PC-3 (cell line): ENCODE measurements at regions not wholly inside any gene's neighbourhood (a gene's known extent, or its start where the extent isn't known, plus 50 kb on each side); places are given as distances from the start of the nearest gene placed in this dataset.

Experiments
- ATAC-seq: fragments of 200-7000 bp; cut with Tn5 transposase; 2 replicates; pipeline ENCODE4 v1.9.1; 2020; ENCODE audit warnings: mild to moderate bottlenecking, moderate library complexity
- BruUV-seq: library from RNA; stranded (reverse); fragments of 400-500 nt; replicated peaks from 2 replicates; lab custom pipeline; 2021; lab: Mats Ljungman, UMichigan
- CTCF ChIA-PET: fragments of 300-600 bp; sonication (Branson Sonifier 250); formaldehyde crosslinking; loops from one replicate; lab custom pipeline; 2022; ENCODE audit warnings: antibody characterized with exemption; lab: Charles Lee
- POLR2A ChIA-PET: fragments of 300-600 bp; sonication (Branson Sonifier 250); formaldehyde crosslinking; loops from one replicate; lab custom pipeline; 2022; ENCODE audit warnings: antibody characterized with exemption; ENCODE audit not compliant: unreplicated experiment; lab: Charles Lee
- DNase-seq: peaks from one replicate; pipeline ENCODE4 v3.0.0-alpha.2; 2015
- H2AFZ ChIP-seq: fragments of 300-600 bp; sonication (generic); 2 replicates; pipeline ENCODE4 v1.6.0; 2016; ENCODE audit warnings: antibody characterized with exemption, low read length
- H3F3A ChIP-seq: fragments of 300-600 bp; sonication (generic); one replicate; pipeline ENCODE4 v1.6.0; 2017; ENCODE audit warnings: antibody characterized with exemption, low read length, control low read depth, mild to moderate bottlenecking; ENCODE audit not compliant: unreplicated experiment
- H3K27ac ChIP-seq: fragments of 300-600 bp; sonication (generic); 2 replicates; pipeline ENCODE4 v1.5.1; 2016; ENCODE audit warnings: mild to moderate bottlenecking, low read length
- H3K27me3 ChIP-seq: fragments of 300-600 bp; sonication (generic); 2 replicates; pipeline ENCODE4 v1.6.1; 2016; ENCODE audit warnings: low read length, mixed read lengths
- H3K36me3 ChIP-seq: fragments of 300-600 bp; sonication (generic); 2 replicates; pipeline ENCODE4 v1.6.1; 2016; ENCODE audit warnings: low read depth, mixed run types, low read length, mixed read lengths
- H3K4me1 ChIP-seq: fragments of 300-600 bp; sonication (generic); 2 replicates; pipeline ENCODE4 v1.5.1; 2016; ENCODE audit warnings: low read length; ENCODE audit not compliant: insufficient read depth
- H3K4me2 ChIP-seq: fragments of 300-600 bp; sonication (generic); 2 replicates; pipeline ENCODE4 v1.6.0; 2016; ENCODE audit warnings: low read length
- H3K4me3 ChIP-seq: fragments of 300-600 bp; sonication (generic); 2 replicates; pipeline ENCODE4 v1.5.1; 2016; ENCODE audit warnings: mild to moderate bottlenecking, low read length, mixed read lengths
- H3K79me2 ChIP-seq: fragments of 300-600 bp; sonication (generic); 2 replicates; pipeline ENCODE4 v1.6.1; 2017; ENCODE audit warnings: low read length, mixed read lengths
- H3K9ac ChIP-seq: fragments of 300-600 bp; sonication (generic); 2 replicates; pipeline ENCODE4 v1.6.0; 2016; ENCODE audit warnings: mild to moderate bottlenecking, low read length
- H3K9me2 ChIP-seq: fragments of 300-600 bp; sonication (generic); replicated peaks from 2 replicates; pipeline ENCODE4 v1.6.1; 2016; ENCODE audit warnings: mixed run types, low read length, mixed read lengths
- H3K9me3 ChIP-seq: fragments of 300-600 bp; sonication (generic); 2 replicates; pipeline ENCODE4 v1.6.1; 2016; ENCODE audit warnings: low read length, mixed read lengths
- H4K20me1 ChIP-seq: fragments of 300-600 bp; sonication (generic); 2 replicates; pipeline ENCODE4 v1.6.1; 2016; ENCODE audit warnings: low read length, mixed read lengths
- CTCF ChIP-seq: fragments of 300-600 bp; sonication (generic); conservative IDR thresholded peaks from 2 replicates; pipeline ENCODE4 v1.5.1; 2017; ENCODE audit warnings: antibody characterized with exemption, low read depth, mild to moderate bottlenecking, low read length
- EZH2 ChIP-seq: fragments of 300-600 bp; sonication (generic); IDR thresholded peaks from one replicate; pipeline ENCODE4 v1.6.1; 2017; ENCODE audit warnings: antibody characterized with exemption, mild to moderate bottlenecking, low read length; ENCODE audit not compliant: unreplicated experiment
- EZH2phosphoT487 ChIP-seq: fragments of 300-600 bp; sonication (generic); IDR thresholded peaks from 2 replicates; pipeline ENCODE4 v1.6.1; 2018; ENCODE audit warnings: mild to moderate bottlenecking, antibody characterized with exemption, low read length, borderline replicate concordance
- intact Hi-C: fragments of 100-400 bp; cut with micrococcal nuclease; formaldehyde crosslinking; loops from 2 replicates; pipeline ENCODE4 v1.9.0; 2023

GRCh38 chr14:104458845-104459244, 120.7 kb upstream of the C14orf180 start:
- CTCF ChIA-PET: no interaction called here
- Histone ChIP-seq H3K79me2 (no peaks in the 10 kb centered on the region), H4K20me1 (no peaks in the 10 kb centered on the region), H3K27ac (no peak overlapping the region), H3K9me3 (no peaks in the 10 kb centered on the region), H3K4me3 (no peak overlapping the region), H3K27me3 (peaks cover 62% of the 10 kb centered on the region), H3K36me3 (no peaks in the 10 kb centered on the region), H3K4me2 (no peak overlapping the region), H3K4me1 (no peaks in the 10 kb centered on the region), H3K9me2 (no peaks in the 10 kb centered on the region), H3F3A (no peaks in the 10 kb centered on the region), H2AFZ (no peak overlapping the region), H3K9ac (no peak overlapping the region)
- ATAC-seq: no peak
- no TSS peak for BruUV-seq
- intact Hi-C loops: no loop called here
- POLR2A ChIA-PET: no interaction called here
- no peak for TF ChIP-seq EZH2
- no peak for TF ChIP-seq EZH2phosphoT487
- TF ChIP-seq CTCF: no peak
- DNase-seq: no peak

GRCh38 chr14:104460791-104461651, 118.5 kb upstream of the C14orf180 start:
- intact Hi-C loops: no loop called here

GRCh38 chr14:104461676-104462449, 117.7 kb upstream of the C14orf180 start:
- intact Hi-C loops: no loop called here
- H3K79me2 ChIP-seq: no peaks in the 10 kb centered on the region
- H3K4me2 ChIP-seq: no peak overlapping the region
- TF ChIP-seq EZH2phosphoT487: no peak; the same call in 1 of the 2 replicates
- DNase-seq: no peak
- H3K27me3 ChIP-seq: peaks cover 82% of the 10 kb centered on the region
- ChIA-PET POLR2A (no interaction called here), CTCF (no interaction called here)
- ATAC-seq: peak; percentile 35; the same call in 1 of the 2 replicates
- no peaks in the 10 kb centered on the region for H3K4me1 ChIP-seq
- no peak overlapping the region for H3K4me3 ChIP-seq
- H3K9me3 ChIP-seq: no peaks in the 10 kb centered on the region
- no TSS peak for BruUV-seq
- no peaks in the 10 kb centered on the region for H3K9me2 ChIP-seq
- H4K20me1 ChIP-seq: no peaks in the 10 kb centered on the region
- H3K36me3 ChIP-seq: no peaks in the 10 kb centered on the region
- 0 out of 2 replicates have a peak overlapping the region, but pooled peaks have one; percentile 18 for H2AFZ ChIP-seq
- no peaks in the 10 kb centered on the region for H3F3A ChIP-seq
- H3K27ac ChIP-seq: no peak overlapping the region
- no peak overlapping the region for H3K9ac ChIP-seq

More at GRCh38 chr14:104460791-104461651, 118.5 kb upstream of the C14orf180 start:
- Histone ChIP-seq H3K79me2 (no peaks in the 10 kb centered on the region), H3K27me3 (peaks cover 78% of the 10 kb centered on the region), H2AFZ (no peak overlapping the region), H4K20me1 (no peaks in the 10 kb centered on the region), H3K4me3 (no peak overlapping the region), H3K9me2 (no peaks in the 10 kb centered on the region), H3K36me3 (no peaks in the 10 kb centered on the region), H3K9me3 (no peaks in the 10 kb centered on the region), H3K4me1 (no peaks in the 10 kb centered on the region), H3K9ac (no peak overlapping the region), H3F3A (no peaks in the 10 kb centered on the region), H3K27ac (no peak overlapping the region), H3K4me2 (no peak overlapping the region)
- CTCF ChIA-PET: no interaction called here
- no peak for ATAC-seq
- DNase-seq: no peak
- POLR2A ChIA-PET: no interaction called here
- BruUV-seq: no TSS peak
- TF ChIP-seq EZH2phosphoT487 (no peak), EZH2 (no peak)
